ENCODE measurements at regions not wholly inside any gene's neighbourhood (a gene's known extent, or its start where the extent isn't known, plus 50 kb on each side); places are given as distances from the start of the nearest gene placed in this dataset.

- no peak for DNase-seq
Measured at GRCh38 chr6:157772820-157773219, 50.2 kb upstream of the SNX9 start.

Measured in muscle of arm (tissue), 1 donor.